ENCODE measurements at regions not wholly inside any gene's neighbourhood (a gene's known extent, or its start where the extent isn't known, plus 50 kb on each side); places are given as distances from the start of the nearest gene placed in this dataset.
A peak's percentile ranks its signal among the peaks of the same experiment; 100 is the strongest.
"Not testable (repeated sequence)": the region's sequence is repeated elsewhere in the genome, so short reads cannot be mapped to it uniquely, and the experiment has no call there.

GRCh38 chr11:29623144-29623722 lies 393.6 kb downstream of the KCNA4 start:
- no peak for DNase-seq

GRCh38 chr11:29616611-29617010 lies 400.2 kb downstream of the KCNA4 start:
- DNase-seq, result no peak

GRCh38 chr11:29612423-29612822 lies 404.4 kb downstream of the KCNA4 start:
- DNase-seq, result no peak

- DNase-seq, result no peak
Observed at GRCh38 chr11:29606330-29607031, 410.3 kb downstream of the KCNA4 start.

- not testable (repeated sequence) for DNase-seq
Observed at GRCh38 chr11:29600151-29600575, 416.7 kb downstream of the KCNA4 start.

GRCh38 chr11:29584342-29584741 lies 432.5 kb downstream of the KCNA4 start:
- no peak for DNase-seq

- DNase-seq, result no peak
Observed at GRCh38 chr11:29578806-29579205, 438.0 kb downstream of the KCNA4 start.

- DNase-seq, result peak; percentile 16
Observed at GRCh38 chr11:29564486-29564885, 452.3 kb downstream of the KCNA4 start.

GRCh38 chr11:29562183-29562582 lies 454.6 kb downstream of the KCNA4 start:
- DNase-seq, result no peak

GRCh38 chr11:29553990-29554389 lies 462.8 kb downstream of the KCNA4 start:
- DNase-seq, result no peak

- DNase-seq, result no peak
Observed at GRCh38 chr11:29538339-29539036, 478.3 kb downstream of the KCNA4 start.

GRCh38 chr11:29534836-29535235 lies 482.0 kb downstream of the KCNA4 start:
- no peak for DNase-seq

- no peak for DNase-seq
Observed at GRCh38 chr11:29530961-29531360, 485.9 kb downstream of the KCNA4 start.

- no peak for DNase-seq
Observed at GRCh38 chr11:29527391-29527936, 489.4 kb downstream of the KCNA4 start.

- no peak for DNase-seq
Observed at GRCh38 chr11:29518389-29519174, 498.2 kb downstream of the KCNA4 start.

- DNase-seq, result no peak
Observed at GRCh38 chr11:29511394-29511793, 505.4 kb downstream of the KCNA4 start.

- no peak for DNase-seq
Observed at GRCh38 chr11:29507376-29507775, 509.5 kb downstream of the KCNA4 start.

- no peak for DNase-seq
Observed at GRCh38 chr11:29495676-29496075, 521.2 kb downstream of the KCNA4 start.

GRCh38 chr11:29490938-29491337 lies 525.9 kb downstream of the KCNA4 start:
- no peak for DNase-seq

GRCh38 chr11:29486301-29486700 lies 530.5 kb downstream of the KCNA4 start:
- no peak for DNase-seq

- DNase-seq, result no peak
Observed at GRCh38 chr11:29485641-29486040, 531.2 kb downstream of the KCNA4 start.

GRCh38 chr11:29484548-29484947 lies 532.3 kb downstream of the KCNA4 start:
- DNase-seq, result no peak

GRCh38 chr11:29483831-29484230 lies 533.0 kb downstream of the KCNA4 start:
- DNase-seq, result no peak

All from DMS 273 treated with DMSO at 0.1 percent for 48 hours (cell line).